ENCODE measurements at regions not wholly inside any gene's neighbourhood (a gene's known extent, or its start where the extent isn't known, plus 50 kb on each side); places are given as distances from the start of the nearest gene placed in this dataset.

DNA sequence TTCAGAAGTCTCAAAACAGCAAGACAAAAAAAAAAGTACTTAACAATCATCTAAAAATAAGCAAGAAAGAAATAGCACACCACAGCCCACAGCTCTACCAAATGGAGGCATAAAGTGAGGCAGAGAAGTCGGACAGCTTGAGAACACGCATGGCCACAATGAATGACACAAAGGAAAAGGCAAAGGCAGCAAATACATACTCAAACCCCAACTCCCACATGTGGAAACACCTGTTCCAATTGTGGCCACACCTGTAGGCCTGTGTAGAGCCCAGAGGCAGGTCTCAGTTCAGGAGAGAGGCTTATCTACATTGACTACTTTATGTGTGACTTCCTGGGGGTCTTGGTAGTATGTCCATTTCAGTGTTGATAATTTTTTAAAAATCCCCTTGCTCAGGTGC lies 543.5 kb downstream of the LMO4 start:
- TF ChIP-seq CTCF (IDR thresholded peaks at IDR 0.05) (no peak), EP300 (IDR thresholded peaks at IDR 0.05; ENCODE audit: low read depth) (no peak), POLR2AphosphoS5 (IDR thresholded peaks at IDR 0.05) (no peak), POLR2A (IDR thresholded peaks at IDR 0.05) (no peak)
- WGBS, 2 donors (ENCODE audit: low coverage in 1 of 2): 76 to 84% methylated on average over 2 of the region's 2 CpGs
- H3K27ac ChIP-seq: no peak overlapping the region
- H3K27me3 ChIP-seq: no peaks in the 10 kb centered on the region
- H3K4me1 ChIP-seq: no peaks in the 10 kb centered on the region
- no peak for DNase-seq
- H3K9me3 ChIP-seq: no peaks in the 10 kb centered on the region
- H3K36me3 ChIP-seq: no peaks in the 10 kb centered on the region
- no peak overlapping the region for H3K4me3 ChIP-seq
- in situ Hi-C loops (cut with MboI; ENCODE audit: low pct_ligation_motif_present in 1 of 4, low pct_unique_long_range_greater_than_20kb in 1 of 4, low sequenced_read_pairs in 3 of 4) (no loop called here), intact Hi-C loops (cut with DNase I; ENCODE audit: low total_unique reads) (no loop called here)

- Histone ChIP-seq H3K9me3 (no peaks in the 10 kb centered on the region), H3K27ac (no peak overlapping the region), H3K4me1 (no peaks in the 10 kb centered on the region), H3K4me3 (no peak overlapping the region), H3K27me3 (no peaks in the 10 kb centered on the region), H3K36me3 (no peaks in the 10 kb centered on the region)
- in situ Hi-C loops (cut with MboI; ENCODE audit: low pct_ligation_motif_present in 1 of 4, low pct_unique_long_range_greater_than_20kb in 1 of 4, low sequenced_read_pairs in 3 of 4) (no loop called here), intact Hi-C loops (cut with DNase I; ENCODE audit: low total_unique reads) (no loop called here)
- 84 to 90% methylated on average over 3 of the region's 3 CpGs for WGBS, 2 donors (ENCODE audit: low coverage in 1 of 2)
- no peak for DNase-seq
- TF ChIP-seq CTCF (IDR thresholded peaks at IDR 0.05) (no peak), POLR2A (IDR thresholded peaks at IDR 0.05) (no peak), POLR2AphosphoS5 (IDR thresholded peaks at IDR 0.05) (no peak), EP300 (IDR thresholded peaks at IDR 0.05; ENCODE audit: low read depth) (no peak)
Observed at GRCh38 chr1:87872692-87873091, 544.0 kb downstream of the LMO4 start.

DNA sequence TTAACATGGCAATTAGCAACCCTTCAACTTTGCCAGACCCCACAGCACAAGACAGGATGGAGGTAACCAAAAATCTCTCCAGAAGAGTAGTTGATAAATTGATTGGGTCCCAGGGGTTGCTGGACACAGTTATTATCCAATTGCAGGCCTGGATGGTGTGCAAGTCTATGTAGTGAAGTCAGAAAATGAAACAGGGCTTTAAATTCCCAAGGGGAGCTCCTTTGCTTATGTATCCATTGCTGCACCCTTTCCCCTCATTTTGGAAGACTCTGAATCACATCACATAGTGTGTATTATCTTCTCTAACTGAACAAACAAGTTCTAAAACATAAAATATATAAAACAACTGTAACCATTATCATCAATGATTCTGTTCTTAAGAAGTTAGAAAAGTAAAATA lies 550.2 kb downstream of the LMO4 start:
- in situ Hi-C loops (cut with MboI; ENCODE audit: low pct_ligation_motif_present in 1 of 4, low pct_unique_long_range_greater_than_20kb in 1 of 4, low sequenced_read_pairs in 3 of 4): no loop called here
- H3K27me3 ChIP-seq: no peaks in the 10 kb centered on the region
- H3K4me3 ChIP-seq: no peak overlapping the region
- no peak for DNase-seq
- no peaks in the 10 kb centered on the region for H3K4me1 ChIP-seq
- H3K36me3 ChIP-seq: no peaks in the 10 kb centered on the region
- no peak overlapping the region for H3K27ac ChIP-seq
- intact Hi-C loops (cut with DNase I; ENCODE audit: low total_unique reads): no loop called here
- TF ChIP-seq CTCF (IDR thresholded peaks at IDR 0.05) (no peak), POLR2AphosphoS5 (IDR thresholded peaks at IDR 0.05) (no peak), POLR2A (IDR thresholded peaks at IDR 0.05) (no peak), EP300 (IDR thresholded peaks at IDR 0.05; ENCODE audit: low read depth) (no peak)
- no peaks in the 10 kb centered on the region for H3K9me3 ChIP-seq

GRCh38 chr1:87880098-87880760 lies 551.5 kb downstream of the LMO4 start:
- intact Hi-C loops (cut with DNase I; ENCODE audit: low total_unique reads) (no loop called here), in situ Hi-C loops (cut with MboI; ENCODE audit: low pct_ligation_motif_present in 1 of 4, low pct_unique_long_range_greater_than_20kb in 1 of 4, low sequenced_read_pairs in 3 of 4) (no loop called here)
- Histone ChIP-seq H3K36me3 (no peaks in the 10 kb centered on the region), H3K27me3 (no peaks in the 10 kb centered on the region), H3K4me1 (peaks cover 0 to 4% (median 2%) of the 10 kb centered on the region in 4 donors), H3K4me3 (no peak overlapping the region), H3K9me3 (no peaks in the 10 kb centered on the region), H3K27ac (no peak overlapping the region)
- 86 to 87% methylated on average over 5 of the region's 5 CpGs for WGBS, 2 donors (ENCODE audit: low coverage in 1 of 2)
- no peak for DNase-seq
- TF ChIP-seq CTCF (IDR thresholded peaks at IDR 0.05) (no peak), POLR2AphosphoS5 (IDR thresholded peaks at IDR 0.05) (no peak), EP300 (IDR thresholded peaks at IDR 0.05; ENCODE audit: low read depth) (no peak), POLR2A (IDR thresholded peaks at IDR 0.05) (no peak)
